NB4 (cell line): ENCODE measurements at regions not wholly inside any gene's neighbourhood (a gene's known extent, or its start where the extent isn't known, plus 50 kb on each side); places are given as distances from the start of the nearest gene placed in this dataset.

Experiments
- POLR2A ChIP-seq: IDR thresholded peaks from 2 replicates; pipeline ENCODE4 v1.6.1; 2011; ENCODE audit warnings: mild to moderate bottlenecking; ENCODE audit not compliant: insufficient read length; ENCODE audit errors: extremely low read depth
- TF ChIP-seq, protein P1 (sequence below): IDR thresholded peaks from one replicate; pipeline ENCODE4 v1.5.1; 2012; ENCODE audit warnings: low read depth, low read length
- TF ChIP-seq, protein P2 (sequence below): IDR thresholded peaks from 2 replicates; pipeline ENCODE4 v1.6.1; 2011; ENCODE audit warnings: low read depth, low read length

DNA sequence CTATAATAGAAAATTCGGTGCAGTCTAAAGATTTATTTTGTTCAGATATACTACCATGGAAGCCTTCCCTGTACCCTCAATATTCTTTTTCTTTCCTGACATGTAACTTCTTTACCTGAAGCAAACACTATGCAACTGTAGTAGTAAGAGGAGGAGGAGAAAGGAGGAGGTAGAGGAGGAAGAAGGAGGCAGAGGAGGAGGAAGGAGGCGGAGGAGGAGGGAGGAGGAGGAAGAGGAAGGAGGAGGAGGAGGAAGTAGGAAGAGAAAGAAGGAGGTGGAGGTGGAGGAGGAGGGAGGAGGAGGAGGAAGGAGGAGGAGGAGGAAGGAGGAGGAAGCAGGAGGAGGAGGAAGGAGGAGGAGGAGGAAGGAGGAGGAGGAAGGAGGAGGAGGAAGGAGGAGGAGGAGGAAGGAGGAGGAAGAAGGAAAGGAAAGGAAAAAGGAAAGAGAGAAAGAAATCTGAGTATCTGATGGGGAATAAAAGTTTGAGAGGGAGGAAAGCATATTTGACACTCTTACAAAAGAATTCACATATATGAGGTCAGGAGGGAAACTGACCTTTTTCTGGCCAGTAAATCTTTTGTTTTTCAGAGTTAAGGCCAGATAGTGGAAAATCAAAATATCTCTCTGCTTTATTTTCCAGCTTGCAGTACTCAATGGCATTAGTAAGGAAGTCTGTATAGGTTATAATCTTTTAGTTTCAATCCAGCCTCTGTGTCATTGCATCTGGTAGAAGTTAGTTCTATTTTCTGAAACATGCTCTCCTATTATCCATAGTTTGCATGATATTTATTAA, 114.5 kb upstream of the LPAR1 start:
- TF ChIP-seq, protein P1, sequence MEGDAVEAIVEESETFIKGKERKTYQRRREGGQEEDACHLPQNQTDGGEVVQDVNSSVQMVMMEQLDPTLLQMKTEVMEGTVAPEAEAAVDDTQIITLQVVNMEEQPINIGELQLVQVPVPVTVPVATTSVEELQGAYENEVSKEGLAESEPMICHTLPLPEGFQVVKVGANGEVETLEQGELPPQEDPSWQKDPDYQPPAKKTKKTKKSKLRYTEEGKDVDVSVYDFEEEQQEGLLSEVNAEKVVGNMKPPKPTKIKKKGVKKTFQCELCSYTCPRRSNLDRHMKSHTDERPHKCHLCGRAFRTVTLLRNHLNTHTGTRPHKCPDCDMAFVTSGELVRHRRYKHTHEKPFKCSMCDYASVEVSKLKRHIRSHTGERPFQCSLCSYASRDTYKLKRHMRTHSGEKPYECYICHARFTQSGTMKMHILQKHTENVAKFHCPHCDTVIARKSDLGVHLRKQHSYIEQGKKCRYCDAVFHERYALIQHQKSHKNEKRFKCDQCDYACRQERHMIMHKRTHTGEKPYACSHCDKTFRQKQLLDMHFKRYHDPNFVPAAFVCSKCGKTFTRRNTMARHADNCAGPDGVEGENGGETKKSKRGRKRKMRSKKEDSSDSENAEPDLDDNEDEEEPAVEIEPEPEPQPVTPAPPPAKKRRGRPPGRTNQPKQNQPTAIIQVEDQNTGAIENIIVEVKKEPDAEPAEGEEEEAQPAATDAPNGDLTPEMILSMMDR: no peak
- no peak for TF ChIP-seq POLR2A
- TF ChIP-seq, protein P2, sequence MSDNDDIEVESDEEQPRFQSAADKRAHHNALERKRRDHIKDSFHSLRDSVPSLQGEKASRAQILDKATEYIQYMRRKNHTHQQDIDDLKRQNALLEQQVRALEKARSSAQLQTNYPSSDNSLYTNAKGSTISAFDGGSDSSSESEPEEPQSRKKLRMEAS: no peak
